SK-N-SH treated with all-trans-retinoic acid at 6 μM for 48 hours (cell line): ENCODE measurements at regions not wholly inside any gene's neighbourhood (a gene's known extent, or its start where the extent isn't known, plus 50 kb on each side); places are given as distances from the start of the nearest gene placed in this dataset.
A peak's percentile ranks its signal among the peaks of the same experiment; 100 is the strongest.

Experiments
- ATAC-seq: fragments of 200-7000 bp; cut with Tn5 transposase; 3 replicates; pipeline ENCODE4 v1.9.1; 2020; ENCODE audit warnings: mild to moderate bottlenecking, moderate library complexity
- ARNTL ChIP-seq: fragments of 450-650 bp; formaldehyde crosslinking; IDR thresholded peaks from 2 replicates; pipeline ENCODE4 v1.5.0; 2020; ENCODE audit warnings: low read depth, mild to moderate bottlenecking, moderate library complexity, borderline replicate concordance
- CSDC2 ChIP-seq: fragments of 250-450 bp; sonication (Bioruptor Pico); IDR thresholded peaks from 2 replicates; pipeline ENCODE4 v1.5.0; 2020; ENCODE audit warnings: mild to moderate bottlenecking, moderate library complexity
- CSRNP3 ChIP-seq: fragments of 250-450 bp; sonication (Bioruptor Pico); IDR thresholded peaks from 2 replicates; pipeline ENCODE4 v1.5.1; 2021; ENCODE audit warnings: mild to moderate bottlenecking, moderate library complexity
- ESRRG ChIP-seq: fragments of 250-450 bp; sonication (Bioruptor Pico); IDR thresholded peaks from 2 replicates; pipeline ENCODE4 v1.6.1; 2021; ENCODE audit warnings: mild to moderate bottlenecking
- GLIS3 ChIP-seq: fragments of 250-450 bp; sonication (Bioruptor Pico); IDR thresholded peaks from 2 replicates; pipeline ENCODE4 v1.5.0; 2020; ENCODE audit warnings: mild to moderate bottlenecking, moderate library complexity
- ISL1 ChIP-seq: fragments of 250-450 bp; sonication (Bioruptor Pico); IDR thresholded peaks from 2 replicates; pipeline ENCODE4 v2.1.2; 2022; ENCODE audit warnings: mild to moderate bottlenecking, moderate library complexity
- OSR1 ChIP-seq: fragments of 250-450 bp; sonication (Bioruptor Pico); IDR thresholded peaks from 2 replicates; pipeline ENCODE4 v1.8.0; 2022; ENCODE audit warnings: moderate library complexity, mild to moderate bottlenecking, inconsistent platforms
- POU6F1 ChIP-seq: fragments of 250-450 bp; sonication (Bioruptor Pico); IDR thresholded peaks from 2 replicates; pipeline ENCODE4 v1.8.0; 2021; ENCODE audit warnings: low read depth, mild to moderate bottlenecking, moderate library complexity, borderline replicate concordance
- PPARA ChIP-seq: fragments of 250-450 bp; sonication (Bioruptor Pico); IDR thresholded peaks from 2 replicates; pipeline ENCODE4 v1.5.0; 2020; ENCODE audit warnings: mild to moderate bottlenecking, borderline replicate concordance
- SNAI2 ChIP-seq: fragments of 250-450 bp; sonication (Bioruptor Pico); IDR thresholded peaks from 2 replicates; pipeline ENCODE4 v1.5.0; 2020; ENCODE audit warnings: mild to moderate bottlenecking, moderate library complexity
- TCF4 ChIP-seq: fragments of 250-450 bp; sonication (Bioruptor Pico); IDR thresholded peaks from 2 replicates; pipeline ENCODE4 v1.8.0; 2021; ENCODE audit warnings: mild to moderate bottlenecking, moderate library complexity, borderline replicate concordance
- TOX ChIP-seq: fragments of 250-450 bp; sonication (Bioruptor Pico); IDR thresholded peaks from 2 replicates; pipeline ENCODE4 v1.8.0; 2021; ENCODE audit warnings: mild to moderate bottlenecking, moderate library complexity, borderline replicate concordance
- TSHZ2 ChIP-seq: fragments of 250-450 bp; sonication (Bioruptor Pico); IDR thresholded peaks from 2 replicates; pipeline ENCODE4 v1.5.0; 2020; ENCODE audit warnings: mild to moderate bottlenecking, moderate library complexity
- ZC3H10 ChIP-seq: fragments of 250-450 bp; sonication (Bioruptor Pico); IDR thresholded peaks from 2 replicates; pipeline ENCODE4 v1.5.1; 2021; ENCODE audit warnings: mild to moderate bottlenecking, moderate library complexity
- ZFP3 ChIP-seq: fragments of 250-450 bp; sonication (Bioruptor Pico); IDR thresholded peaks from 2 replicates; pipeline ENCODE4 v1.5.0; 2020; ENCODE audit warnings: mild to moderate bottlenecking, moderate library complexity
- ZFP30 ChIP-seq: fragments of 450-650 bp; formaldehyde crosslinking; IDR thresholded peaks from 2 replicates; pipeline ENCODE4 v1.5.0; 2022; ENCODE audit warnings: mild to moderate bottlenecking, moderate library complexity
- ZNF565 ChIP-seq: fragments of 450-650 bp; formaldehyde crosslinking; conservative IDR thresholded peaks from 2 replicates; pipeline ENCODE4 v1.5.0; 2020; ENCODE audit warnings: low read depth, mild to moderate bottlenecking, moderate library complexity
- ZNF70 ChIP-seq: fragments of 450-650 bp; formaldehyde crosslinking; IDR thresholded peaks from 2 replicates; pipeline ENCODE4 v1.5.0; 2020; ENCODE audit warnings: mild to moderate bottlenecking, moderate library complexity
- TF ChIP-seq, protein P1 (sequence below): fragments of 250-450 bp; sonication (Bioruptor Pico); IDR thresholded peaks from 2 replicates; pipeline ENCODE4 v1.8.0; 2020; ENCODE audit warnings: mild to moderate bottlenecking, moderate library complexity, borderline replicate concordance
- TF ChIP-seq, protein P2 (sequence below): fragments of 250-450 bp; sonication (Bioruptor Pico); IDR thresholded peaks from 2 replicates; pipeline ENCODE4 v1.5.1; 2020; ENCODE audit warnings: low read depth, mild to moderate bottlenecking, moderate library complexity

DNA sequence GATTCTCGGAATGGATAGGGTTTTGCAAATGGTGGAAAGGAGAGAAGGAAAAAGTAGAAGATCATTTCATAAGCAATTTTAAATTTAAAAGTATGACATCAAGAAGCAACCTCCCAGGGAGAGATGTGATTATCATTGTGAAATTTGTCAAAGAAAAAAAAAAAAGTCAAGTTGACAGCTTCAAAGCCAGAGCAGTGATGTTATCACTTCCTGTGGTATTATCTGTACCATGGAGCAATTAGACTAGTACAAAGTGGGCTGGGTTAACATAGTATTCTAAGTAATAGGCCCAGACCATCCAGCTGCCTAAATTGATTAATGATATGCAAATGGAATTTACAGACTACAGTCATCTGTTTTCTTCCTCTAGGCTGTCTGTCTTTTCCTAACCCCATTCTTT lies 84.0 kb upstream of the NPY start (continued):
- TF ChIP-seq, protein P1, sequence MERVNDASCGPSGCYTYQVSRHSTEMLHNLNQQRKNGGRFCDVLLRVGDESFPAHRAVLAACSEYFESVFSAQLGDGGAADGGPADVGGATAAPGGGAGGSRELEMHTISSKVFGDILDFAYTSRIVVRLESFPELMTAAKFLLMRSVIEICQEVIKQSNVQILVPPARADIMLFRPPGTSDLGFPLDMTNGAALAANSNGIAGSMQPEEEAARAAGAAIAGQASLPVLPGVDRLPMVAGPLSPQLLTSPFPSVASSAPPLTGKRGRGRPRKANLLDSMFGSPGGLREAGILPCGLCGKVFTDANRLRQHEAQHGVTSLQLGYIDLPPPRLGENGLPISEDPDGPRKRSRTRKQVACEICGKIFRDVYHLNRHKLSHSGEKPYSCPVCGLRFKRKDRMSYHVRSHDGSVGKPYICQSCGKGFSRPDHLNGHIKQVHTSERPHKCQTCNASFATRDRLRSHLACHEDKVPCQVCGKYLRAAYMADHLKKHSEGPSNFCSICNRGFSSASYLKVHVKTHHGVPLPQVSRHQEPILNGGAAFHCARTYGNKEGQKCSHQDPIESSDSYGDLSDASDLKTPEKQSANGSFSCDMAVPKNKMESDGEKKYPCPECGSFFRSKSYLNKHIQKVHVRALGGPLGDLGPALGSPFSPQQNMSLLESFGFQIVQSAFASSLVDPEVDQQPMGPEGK (CRISPR knock-in tag), result no peak
- TF ChIP-seq OSR1 (no peak), ZC3H10 (CRISPR knock-in tag) (no peak)

GRCh38 chr7:24200407-24200966 lies 83.5 kb upstream of the NPY start:
- no peak for TF ChIP-seq CSRNP3 (CRISPR knock-in tag)
- TF ChIP-seq TOX (CRISPR knock-in tag), result no peak
- no peak for TF ChIP-seq CSDC2 (CRISPR knock-in tag)
- TF ChIP-seq TSHZ2, result no peak
- TF ChIP-seq ZNF70 (CRISPR knock-in tag), result no peak
- no peak for TF ChIP-seq ISL1
- no peak for TF ChIP-seq ARNTL (CRISPR knock-in tag)
- no peak for TF ChIP-seq ESRRG (CRISPR knock-in tag)
- no peak for TF ChIP-seq GLIS3 (CRISPR knock-in tag)
- TF ChIP-seq SNAI2 (CRISPR knock-in tag), result no peak
- TF ChIP-seq ZNF565 (CRISPR knock-in tag), result no peak
- TF ChIP-seq ZC3H10 (CRISPR knock-in tag), result no peak
- TF ChIP-seq, protein P1 (CRISPR knock-in tag), result no peak
- TF ChIP-seq OSR1, result no peak
- no peak; the same call in 1 of the 3 replicates for ATAC-seq

GRCh38 chr7:24201226-24201625 lies 82.8 kb upstream of the NPY start:
- no peak; the same call in 2 of the 3 replicates for ATAC-seq
- TF ChIP-seq, protein P2, sequence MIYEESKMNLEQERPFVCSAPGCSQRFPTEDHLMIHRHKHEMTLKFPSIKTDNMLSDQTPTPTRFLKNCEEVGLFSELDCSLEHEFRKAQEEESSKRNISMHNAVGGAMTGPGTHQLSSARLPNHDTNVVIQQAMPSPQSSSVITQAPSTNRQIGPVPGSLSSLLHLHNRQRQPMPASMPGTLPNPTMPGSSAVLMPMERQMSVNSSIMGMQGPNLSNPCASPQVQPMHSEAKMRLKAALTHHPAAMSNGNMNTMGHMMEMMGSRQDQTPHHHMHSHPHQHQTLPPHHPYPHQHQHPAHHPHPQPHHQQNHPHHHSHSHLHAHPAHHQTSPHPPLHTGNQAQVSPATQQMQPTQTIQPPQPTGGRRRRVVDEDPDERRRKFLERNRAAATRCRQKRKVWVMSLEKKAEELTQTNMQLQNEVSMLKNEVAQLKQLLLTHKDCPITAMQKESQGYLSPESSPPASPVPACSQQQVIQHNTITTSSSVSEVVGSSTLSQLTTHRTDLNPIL, result 0 out of 2 replicates have a peak, but pooled peaks have one; percentile 5
- peak; percentile 72 for TF ChIP-seq ISL1
- TF ChIP-seq, protein P1 (CRISPR knock-in tag), result no peak

DNA sequence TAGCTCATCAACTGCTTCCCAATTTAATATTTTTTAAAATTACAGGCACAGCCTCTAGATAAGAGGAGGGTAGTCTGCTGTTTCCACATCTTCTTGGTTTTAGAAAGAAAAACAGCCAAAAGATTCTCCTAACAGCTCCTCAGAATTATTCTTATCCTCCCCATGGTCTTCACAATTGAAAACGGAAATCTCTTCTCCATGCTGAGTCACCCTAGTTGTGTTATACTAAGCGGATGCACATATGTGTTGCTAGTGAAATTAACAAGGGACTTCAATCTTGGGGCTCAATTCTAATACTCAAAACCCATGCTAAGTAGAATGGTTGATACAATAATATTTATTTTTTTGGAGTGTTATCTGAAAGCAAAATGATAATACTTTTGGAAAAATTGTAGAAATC lies 71.9 kb upstream of the NPY start:
- ATAC-seq, result no peak
- TF ChIP-seq ZFP3 (no peak), ARNTL (CRISPR knock-in tag) (no peak), POU6F1 (CRISPR knock-in tag) (no peak), TCF4 (CRISPR knock-in tag) (no peak), PPARA (no peak), ESRRG (CRISPR knock-in tag) (no peak), ZFP30 (CRISPR knock-in tag) (no peak), SNAI2 (CRISPR knock-in tag) (no peak)
- TF ChIP-seq, protein P2, result no peak
- TF ChIP-seq, all 23 proteins: peak for 0
